K562 (cell line): ENCODE measurements at regions not wholly inside any gene's neighbourhood (a gene's known extent, or its start where the extent isn't known, plus 50 kb on each side); places are given as distances from the start of the nearest gene placed in this dataset.

Experiments used
- ATAC-seq: fragments of 200-7000 bp; cut with Tn5 transposase; 3 replicates; pipeline ENCODE4 v1.9.1; 2020; ENCODE audit warnings: moderate library complexity
- BruUV-seq: library from RNA; stranded (reverse); fragments of 400-500 nt; replicated peaks from 2 replicates; lab custom pipeline; 2021; lab: Mats Ljungman, UMichigan
- CTCF ChIA-PET: fragments of 300-600 bp; formaldehyde crosslinking; extraction: SDS; loops from one replicate; lab custom pipeline; 2021; ENCODE audit warnings: low intra/inter-chr PET ratio; lab: Yijun Ruan, JAX
- POLR2A ChIA-PET: fragments of 300-600, 350-650 bp; sonication (Branson Sonifier 250); formaldehyde crosslinking; extraction: SDS; loops from one replicate; lab custom pipeline; 2021; ENCODE audit warnings: antibody characterized with exemption, inconsistent platforms; lab: Yijun Ruan, JAX
- DNase-seq, 4 experiments: peaks; one replicate each; pipeline versions ENCODE4 v3.0.0 to v3.0.0-alpha.2; 2011 to 2018; ENCODE audit warnings: low spot score in 3 of 4, mixed read lengths in 3 of 4; ENCODE audit errors: extremely low read depth in 1 of 4
- FAIRE-seq: peaks from 2 replicates; lab custom pipeline; 2011; peaks lifted over from hg19 to GRCh38; lab: Jason Lieb, UNC
- H2AFZ ChIP-seq: 2 replicates; pipeline ENCODE4 v1.6.0; 2011; ENCODE audit warnings: low read depth, low read length, control low read depth, inconsistent platforms
- H3K27ac ChIP-seq: fragments of 200-600 bp; 3 replicates; pipeline ENCODE4 v1.8.0; 2011; ENCODE audit warnings: low read depth, mild to moderate bottlenecking, control low read depth, inconsistent platforms, low read length, moderate library complexity, mixed read lengths; ENCODE audit errors: extremely low read depth
- H3K27me3 ChIP-seq, 2 experiments: fragments of 300-600 bp in 1 of 2; 2 replicates in 1 of 2; 3 replicates in 1 of 2; pipeline versions ENCODE4 v1.6.0 to v1.8.0; 2011; ENCODE audit warnings: inconsistent platforms in 2 of 2, low read length in 2 of 2, mild to moderate bottlenecking in 1 of 2, mixed read lengths in 1 of 2, moderate library complexity in 1 of 2; ENCODE audit not compliant: control insufficient read depth in 2 of 2, insufficient read depth in 2 of 2
- H3K36me3 ChIP-seq: fragments of 300-600 bp; 3 replicates; pipeline ENCODE4 v1.8.0; 2011; ENCODE audit warnings: mild to moderate bottlenecking, low read length, inconsistent platforms; ENCODE audit not compliant: control insufficient read depth, insufficient read depth
- H3K4me1 ChIP-seq, 2 experiments: fragments of 200-600 bp in 1 of 2; replicated peaks in 1 of 2; 2 replicates in 1 of 2; 3 replicates in 1 of 2; pipeline versions ENCODE4 v1.5.1 to v1.8.0; 2011; ENCODE audit warnings: inconsistent platforms in 2 of 2, low read length in 2 of 2, mild to moderate bottlenecking in 1 of 2, mixed read lengths in 1 of 2, moderate library complexity in 1 of 2; ENCODE audit not compliant: control insufficient read depth in 2 of 2, insufficient read depth in 2 of 2
- H3K4me2 ChIP-seq: 2 replicates; pipeline ENCODE4 v1.6.1; 2011; ENCODE audit warnings: low read length, control low read depth, inconsistent platforms, mixed read lengths; ENCODE audit not compliant: insufficient read depth
- H3K4me3 ChIP-seq: fragments of 200-600 bp; sonication (generic), shearing (Covaris generic); 2 replicates; pipeline ENCODE4 v1.5.1; 2016; ENCODE audit warnings: control low read depth, inconsistent platforms
- H3K79me2 ChIP-seq: fragments of 200-600 bp; 3 replicates; pipeline ENCODE4 v1.8.0; 2011; ENCODE audit warnings: low read length, inconsistent platforms; ENCODE audit not compliant: control insufficient read depth, insufficient read depth
- H3K9ac ChIP-seq, 2 experiments: 2 replicates each; pipeline versions ENCODE4 v1.6.0 to v1.6.1; 2011; ENCODE audit warnings: low read depth in 2 of 2, low read length in 2 of 2, control low read depth in 1 of 2, inconsistent platforms in 1 of 2, mild to moderate bottlenecking in 1 of 2, mixed read lengths in 1 of 2; ENCODE audit not compliant: insufficient read depth in 1 of 2
- H3K9me1 ChIP-seq: one replicate; pipeline ENCODE4 v1.6.0; 2011; ENCODE audit warnings: inconsistent platforms, mild to moderate bottlenecking, low read length, moderate library complexity; ENCODE audit not compliant: control insufficient read depth, insufficient read depth
- H3K9me3 ChIP-seq: replicated peaks from 2 replicates; pipeline ENCODE4 v1.5.1; 2011; ENCODE audit warnings: low read depth, low read length, inconsistent platforms; ENCODE audit not compliant: control insufficient read depth, insufficient read depth
- H4K20me1 ChIP-seq: replicated peaks from 2 replicates; pipeline ENCODE4 v1.6.1; 2011; ENCODE audit warnings: low read length, inconsistent platforms, mixed read lengths; ENCODE audit not compliant: control insufficient read depth, insufficient read depth
- ZNF263 ChIP-seq: sonication (generic); formaldehyde crosslinking; IDR thresholded peaks from 2 replicates; pipeline ENCODE4 v1.8.0; 2022; ENCODE audit warnings: mild to moderate bottlenecking, missing genetic modification reagents, borderline replicate concordance
- ZNF699 ChIP-seq: fragments of 250-450 bp; sonication (Bioruptor Pico); IDR thresholded peaks from 2 replicates; pipeline ENCODE4 v1.8.0; 2021; ENCODE audit warnings: mild to moderate bottlenecking, moderate library complexity; ENCODE audit not compliant: insufficient replicate concordance
- whole genome bisulfite sequencing: fragments of 100-300 bp; shearing (Covaris generic); methylation state at CpG from one replicate; pipeline ENCODE4 v1.1.6; 2016; ENCODE audit warnings: low coverage, mixed read lengths; ENCODE audit not compliant: insufficient coverage; ENCODE audit errors: missing lambda C conversion rate; 5-methylcytosine and 5-hydroxymethylcytosine counted together
- in situ Hi-C: fragments of 300-500 bp; cut with MboI; formaldehyde crosslinking; loops from 4 replicates; pipeline ENCODE4 v1.15.0; 2018; ENCODE audit warnings: inconsistent platforms, mixed read lengths
- intact Hi-C: fragments of 100-400 bp; cut with micrococcal nuclease; formaldehyde crosslinking; loops from 2 replicates; pipeline ENCODE4 v1.14.2; 2022
- TF ChIP-seq, protein P1 (sequence below): fragments of 450-650 bp; IDR thresholded peaks from 2 replicates; pipeline ENCODE4 v1.6.1; 2018; ENCODE audit warnings: mild to moderate bottlenecking, low read depth; ENCODE audit not compliant: partially characterized antibody
- TF ChIP-seq, protein P2 (sequence below): fragments of 450-650 bp; IDR thresholded peaks from 2 replicates; pipeline ENCODE4 v1.6.1; 2016

DNA sequence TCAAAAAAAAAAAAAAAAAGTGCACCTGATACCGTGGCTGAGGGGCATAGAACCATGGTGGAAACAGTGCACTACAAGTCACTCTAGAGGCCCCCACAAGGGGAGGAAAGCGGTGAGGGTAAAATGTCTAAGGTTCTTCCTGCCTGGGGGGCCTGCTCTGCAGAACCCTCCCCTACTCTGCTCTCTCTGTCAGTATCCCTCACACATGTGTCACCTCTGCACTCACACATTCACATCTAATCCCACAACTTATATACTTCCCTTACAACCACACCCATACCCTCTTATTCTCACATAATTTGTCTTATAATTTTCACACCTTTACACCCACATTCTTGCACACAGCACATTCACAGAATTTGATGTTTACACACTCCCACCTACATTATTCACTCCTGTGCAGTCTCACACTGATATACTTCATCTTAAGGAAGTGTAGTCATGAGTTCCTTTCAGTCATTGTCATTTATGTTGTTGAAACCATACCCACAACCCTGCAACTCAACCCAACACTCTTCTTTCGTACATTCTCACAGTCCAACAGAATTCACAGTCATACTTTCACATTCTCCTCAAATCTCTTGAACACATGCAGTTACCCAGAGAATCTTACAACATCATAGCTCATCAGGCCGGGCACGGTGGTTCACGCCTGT, 68.0 kb upstream of the PAX2 start:
- Histone ChIP-seq H3K9me3 (no peaks in the 10 kb centered on the region), H3K4me1 (peaks cover 0 to 7% of the 10 kb centered on the region in 2 experiments; a peak in 1 of 5 replicates), H3K27ac (no peak overlapping the region), H3K4me3 (no peak overlapping the region), H2AFZ (no peak overlapping the region)
- ATAC-seq: no peak
- intact Hi-C loops (no loop called here), in situ Hi-C loops (no loop called here)
- ChIA-PET CTCF (no interaction called here), POLR2A (no interaction called here)
- TF ChIP-seq ZNF263 (CRISPR knock-in tag): no peak
- TF ChIP-seq, all 486 proteins: peak for 0
- H3K27me3 ChIP-seq: no peaks in the 10 kb centered on the region; a peak in 2 of 5 replicates
- 0% methylated on average over 6 of the region's 6 CpGs for WGBS
- FAIRE-seq (no peak), DNase-seq (no peak)
- no peaks in the 10 kb centered on the region for H3K36me3 ChIP-seq
- H3K79me2 ChIP-seq: no peaks in the 10 kb centered on the region
- no peaks in the 10 kb centered on the region for H4K20me1 ChIP-seq
- H3K9ac ChIP-seq: no peak overlapping the region
- H3K4me2 ChIP-seq: no peak overlapping the region
- no peaks in the 10 kb centered on the region for H3K9me1 ChIP-seq
- BruUV-seq: no TSS peak

- BruUV-seq: no TSS peak
- Histone ChIP-seq H2AFZ (no peak overlapping the region), H4K20me1 (no peaks in the 10 kb centered on the region), H3K79me2 (no peaks in the 10 kb centered on the region), H3K4me3 (no peak overlapping the region), H3K27me3 (no peaks in the 10 kb centered on the region; a peak in 2 of 5 replicates), H3K9me3 (no peaks in the 10 kb centered on the region), H3K4me2 (no peak overlapping the region), H3K36me3 (no peaks in the 10 kb centered on the region), H3K9me1 (no peaks in the 10 kb centered on the region), H3K4me1 (peaks cover 0 to 7% of the 10 kb centered on the region in 2 experiments; a peak in 1 of 5 replicates), H3K9ac (no peak overlapping the region), H3K27ac (no peak overlapping the region)
- TF ChIP-seq ZNF699 (CRISPR knock-in tag): no peak
- TF ChIP-seq, protein P1, sequence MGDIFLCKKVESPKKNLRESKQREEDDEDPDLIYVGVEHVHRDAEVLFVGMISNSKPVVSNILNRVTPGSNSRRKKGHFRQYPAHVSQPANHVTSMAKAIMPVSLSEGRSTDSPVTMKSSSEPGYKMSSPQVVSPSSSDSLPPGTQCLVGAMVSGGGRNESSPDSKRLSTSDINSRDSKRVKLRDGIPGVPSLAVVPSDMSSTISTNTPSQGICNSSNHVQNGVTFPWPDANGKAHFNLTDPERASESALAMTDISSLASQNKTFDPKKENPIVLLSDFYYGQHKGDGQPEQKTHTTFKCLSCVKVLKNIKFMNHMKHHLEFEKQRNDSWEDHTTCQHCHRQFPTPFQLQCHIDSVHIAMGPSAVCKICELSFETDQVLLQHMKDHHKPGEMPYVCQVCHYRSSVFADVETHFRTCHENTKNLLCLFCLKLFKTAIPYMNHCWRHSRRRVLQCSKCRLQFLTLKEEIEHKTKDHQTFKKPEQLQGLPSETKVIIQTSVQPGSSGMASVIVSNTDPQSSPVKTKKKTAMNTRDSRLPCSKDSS: no peak
- TF ChIP-seq, protein P2, sequence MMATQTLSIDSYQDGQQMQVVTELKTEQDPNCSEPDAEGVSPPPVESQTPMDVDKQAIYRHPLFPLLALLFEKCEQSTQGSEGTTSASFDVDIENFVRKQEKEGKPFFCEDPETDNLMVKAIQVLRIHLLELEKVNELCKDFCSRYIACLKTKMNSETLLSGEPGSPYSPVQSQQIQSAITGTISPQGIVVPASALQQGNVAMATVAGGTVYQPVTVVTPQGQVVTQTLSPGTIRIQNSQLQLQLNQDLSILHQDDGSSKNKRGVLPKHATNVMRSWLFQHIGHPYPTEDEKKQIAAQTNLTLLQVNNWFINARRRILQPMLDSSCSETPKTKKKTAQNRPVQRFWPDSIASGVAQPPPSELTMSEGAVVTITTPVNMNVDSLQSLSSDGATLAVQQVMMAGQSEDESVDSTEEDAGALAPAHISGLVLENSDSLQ: no peak
- WGBS: 0% methylated on average over 3 of the region's 3 CpGs
- ChIA-PET POLR2A (no interaction called here), CTCF (no interaction called here)
- DNase-seq (no peak), FAIRE-seq (no peak), ATAC-seq (no peak)
- intact Hi-C loops (no loop called here), in situ Hi-C loops (no loop called here)
These were observed 66.1 kb upstream of the PAX2 start for GRCh38 chr10:100679327-100679726.
